ENCODE measurements at regions not wholly inside any gene's neighbourhood (a gene's known extent, or its start where the extent isn't known, plus 50 kb on each side); places are given as distances from the start of the nearest gene placed in this dataset.
A peak's percentile ranks its signal among the peaks of the same experiment; 100 is the strongest.
"Not testable (repeated sequence)": the region's sequence is repeated elsewhere in the genome, so short reads cannot be mapped to it uniquely, and the experiment has no call there.

DNA sequence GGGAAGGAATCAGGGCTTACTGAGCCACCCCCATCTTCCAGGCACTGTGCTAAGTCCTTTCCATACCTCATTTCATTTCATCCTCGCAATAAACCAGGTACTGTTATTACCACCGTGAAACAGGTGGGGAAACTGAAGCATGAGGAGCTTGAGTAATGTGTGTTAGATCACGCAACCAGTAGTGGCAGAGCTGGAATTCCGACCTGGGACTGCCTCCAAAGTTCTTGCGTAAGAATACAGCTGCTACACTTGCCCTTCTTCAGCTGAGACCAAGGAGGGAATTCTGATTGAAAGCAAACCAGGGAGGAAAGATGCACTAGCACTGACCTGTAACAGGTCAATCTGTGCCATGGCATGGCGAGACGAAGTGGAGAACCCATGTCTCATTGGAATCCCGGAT is 113.4 kb upstream of the MSX2 start:
- no peak for DNase-seq

DNA sequence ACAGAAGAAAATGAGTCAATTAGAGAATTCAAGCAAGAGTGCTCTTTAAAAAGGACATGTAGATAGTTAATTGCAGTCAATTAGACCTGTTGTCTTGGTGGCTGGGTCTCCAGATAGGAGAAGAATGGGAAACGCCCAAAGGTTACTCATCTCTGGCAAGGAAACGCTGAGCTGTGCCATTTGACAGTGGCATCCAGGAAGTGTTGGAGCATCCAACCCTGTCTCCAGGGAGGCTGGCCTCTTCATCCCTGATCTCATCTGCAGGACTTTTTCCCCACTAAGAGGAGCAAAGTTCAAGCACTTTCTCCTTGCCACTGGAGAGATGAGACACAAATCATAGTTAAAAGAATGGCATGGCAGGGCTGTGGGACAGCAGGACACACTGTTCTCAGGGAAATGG is 111.7 kb upstream of the MSX2 start:
- peak in 1 of 3 experiments; percentile 40 for DNase-seq

DNA sequence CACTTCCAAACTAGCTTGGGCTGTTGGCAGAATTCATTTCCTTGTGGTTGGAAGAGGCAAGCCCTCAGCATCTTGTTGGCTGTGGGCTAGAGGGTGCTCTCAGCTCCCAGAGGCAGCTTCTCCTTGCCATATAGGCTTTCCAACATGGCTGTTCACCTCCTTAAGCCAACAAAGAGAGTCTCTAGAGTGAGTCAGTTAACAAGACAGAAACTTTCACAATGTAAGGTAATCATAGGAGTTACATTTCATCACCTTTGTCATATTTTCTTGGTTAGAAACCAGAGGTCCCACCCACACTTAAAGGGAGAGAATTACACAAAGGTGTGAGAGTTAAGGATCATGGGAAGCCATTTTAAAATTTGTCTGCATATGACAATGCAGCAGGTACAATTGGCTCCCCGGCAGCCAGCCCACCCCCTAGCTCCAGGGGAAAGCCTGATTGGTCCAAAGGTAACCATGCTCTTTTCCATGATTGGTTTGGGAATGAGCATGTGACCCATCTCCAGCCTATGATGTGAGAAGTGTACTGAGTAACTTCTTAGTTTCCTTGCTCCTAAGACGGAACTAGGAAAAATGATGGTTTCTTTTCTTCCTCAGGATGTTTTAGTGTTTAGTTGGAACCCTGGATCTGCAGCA is 109.8 kb upstream of the MSX2 start:
- DNase-seq: no peak

DNA sequence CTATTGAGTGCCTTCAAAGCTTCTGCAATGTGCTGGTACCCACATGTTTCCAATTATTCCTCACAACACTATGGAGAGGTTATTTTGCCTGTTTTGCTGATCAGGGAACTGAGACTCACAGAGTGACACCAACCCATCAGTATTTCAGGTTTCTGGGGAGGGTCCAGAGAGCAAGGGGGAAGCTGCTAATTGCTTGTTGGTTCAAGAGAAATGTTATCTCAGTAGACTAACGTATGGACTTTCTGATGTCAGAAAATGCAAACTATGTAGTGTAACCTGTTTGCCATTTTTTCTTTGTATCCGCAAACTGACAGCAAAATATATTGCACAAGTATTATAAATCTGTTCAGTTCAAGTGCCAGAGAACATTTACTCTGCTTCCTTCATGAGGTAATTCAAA is 108.3 kb upstream of the MSX2 start:
- no peak for DNase-seq

DNA sequence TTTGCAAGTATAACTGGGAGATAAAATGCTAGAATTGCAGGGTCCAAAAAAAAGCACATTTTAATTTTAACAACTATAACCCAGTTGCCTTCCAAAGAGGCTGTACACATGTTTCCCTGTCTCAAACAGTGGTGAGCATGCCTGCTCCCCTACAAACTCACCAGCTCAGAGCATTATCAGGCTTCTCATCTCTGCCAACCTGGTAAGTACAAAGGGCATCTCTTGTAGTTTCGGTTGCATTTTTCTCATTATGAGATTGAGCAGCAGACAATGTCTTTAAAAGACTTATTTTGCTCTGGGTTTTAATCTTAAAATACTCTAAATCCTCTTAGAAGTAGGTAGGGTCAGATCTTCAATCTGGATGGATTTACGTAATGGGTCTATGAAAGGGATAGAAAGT is 107.1 kb upstream of the MSX2 start:
- DNase-seq: no peak

DNA sequence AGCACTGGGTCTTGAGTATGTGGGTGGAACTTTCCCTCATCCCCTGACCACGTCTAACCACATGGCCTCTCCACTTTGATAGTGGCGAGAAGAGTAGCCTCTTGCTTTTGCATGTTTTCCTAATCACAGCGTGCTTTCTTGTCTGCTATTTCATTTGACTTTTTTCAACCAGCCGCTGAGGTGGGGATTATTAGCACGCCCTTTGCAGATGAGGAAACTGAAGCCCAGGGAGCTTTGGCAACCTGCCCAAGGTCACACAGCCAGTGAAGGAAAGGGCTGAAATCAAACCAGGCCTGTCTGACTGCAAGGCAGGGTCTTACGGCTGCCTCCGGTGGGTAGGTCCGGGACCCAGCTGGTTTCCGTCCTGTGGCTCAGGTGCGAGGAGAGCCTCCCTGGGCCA is 106.5 kb upstream of the MSX2 start:
- no peak for DNase-seq

DNA sequence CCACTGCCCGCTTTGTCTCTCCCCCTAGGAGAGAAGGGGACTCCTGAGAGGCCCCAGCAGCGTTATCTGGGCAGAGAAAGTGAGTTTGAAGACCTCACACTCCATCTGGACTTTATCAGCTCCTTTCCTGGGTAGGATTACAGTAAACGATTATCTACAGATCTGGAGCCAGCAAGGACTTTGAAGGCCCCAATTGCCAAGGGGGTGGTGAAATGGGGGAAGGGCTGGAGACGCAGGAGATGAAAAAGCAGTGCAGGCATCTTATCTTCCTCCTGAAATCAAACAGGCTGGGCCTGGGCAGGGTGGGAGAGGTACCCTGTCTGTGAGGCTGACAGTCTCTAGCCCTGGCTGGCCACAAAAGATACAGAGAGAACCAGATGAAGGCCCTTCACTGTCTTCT is 105.8 kb upstream of the MSX2 start:
- no peak for DNase-seq

DNA sequence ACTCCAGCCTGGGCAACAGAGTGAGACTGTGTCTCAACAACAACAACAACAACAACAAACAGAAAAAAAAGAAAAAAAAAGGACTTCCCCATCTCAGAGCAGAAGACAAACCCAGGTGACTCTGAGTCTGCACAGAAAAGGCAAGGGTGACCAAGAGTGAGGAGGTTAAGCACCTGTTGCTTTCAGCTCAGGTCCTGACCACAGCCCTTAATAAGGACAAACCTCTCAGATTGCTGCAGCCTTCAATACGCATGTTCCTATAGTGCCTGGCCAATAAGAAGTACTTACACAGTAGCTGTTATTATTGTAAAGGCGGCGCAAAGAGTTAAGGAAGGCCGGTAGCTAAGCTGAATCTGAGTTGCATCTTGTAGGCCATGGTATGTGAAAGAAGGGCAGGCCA is 102.3 kb upstream of the MSX2 start:
- DNase-seq: no peak

DNA sequence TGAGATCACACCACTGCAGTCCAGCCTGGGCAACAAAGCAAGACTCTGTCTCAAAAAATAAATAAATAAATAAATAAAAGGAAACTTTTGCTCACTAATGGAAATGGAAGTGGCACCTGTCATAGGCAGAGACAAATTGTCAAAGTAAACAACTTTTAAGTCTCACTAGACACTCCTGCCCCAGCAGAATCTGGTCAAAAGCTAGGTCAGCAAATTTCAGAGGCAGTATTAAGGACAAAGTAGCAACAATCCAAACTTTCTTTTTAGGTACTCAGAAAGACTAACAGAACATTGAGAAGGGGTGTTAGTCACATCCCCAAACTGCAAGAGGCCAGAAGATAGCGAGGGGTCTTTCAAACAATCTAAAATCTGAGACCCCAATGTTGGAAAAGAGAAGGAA is 101.4 kb upstream of the MSX2 start:
- no peak for DNase-seq

DNA sequence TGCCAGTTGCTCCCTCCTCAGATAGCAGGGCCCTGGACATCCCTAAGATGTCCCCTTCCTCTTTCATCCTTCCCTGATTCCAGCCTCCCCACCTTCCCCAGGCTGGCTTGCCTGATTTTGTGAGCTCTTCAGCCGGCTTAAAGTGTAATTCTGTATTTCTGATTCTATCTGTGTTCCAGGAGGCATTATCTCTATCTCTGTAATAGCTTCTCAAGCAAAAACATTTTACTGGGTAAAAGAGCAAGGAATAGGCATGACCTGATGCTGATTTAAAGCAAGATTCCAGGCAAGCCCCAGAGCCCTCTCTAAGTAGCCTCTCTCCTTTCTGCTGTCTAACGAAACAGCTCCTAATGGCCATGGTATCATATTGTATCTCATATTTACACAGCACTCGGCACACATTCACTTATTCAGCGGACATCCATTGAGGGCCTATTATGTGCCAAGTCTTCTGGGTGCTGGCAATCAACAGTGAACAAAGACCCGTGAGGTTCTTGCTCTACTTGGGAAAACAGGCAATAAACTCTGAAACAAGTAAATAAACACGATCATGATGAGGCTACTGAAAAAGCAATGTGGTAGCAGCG is 100.9 kb upstream of the MSX2 start:
- peak in 2 of 3 experiments; percentile 1 to 93 for DNase-seq

DNA sequence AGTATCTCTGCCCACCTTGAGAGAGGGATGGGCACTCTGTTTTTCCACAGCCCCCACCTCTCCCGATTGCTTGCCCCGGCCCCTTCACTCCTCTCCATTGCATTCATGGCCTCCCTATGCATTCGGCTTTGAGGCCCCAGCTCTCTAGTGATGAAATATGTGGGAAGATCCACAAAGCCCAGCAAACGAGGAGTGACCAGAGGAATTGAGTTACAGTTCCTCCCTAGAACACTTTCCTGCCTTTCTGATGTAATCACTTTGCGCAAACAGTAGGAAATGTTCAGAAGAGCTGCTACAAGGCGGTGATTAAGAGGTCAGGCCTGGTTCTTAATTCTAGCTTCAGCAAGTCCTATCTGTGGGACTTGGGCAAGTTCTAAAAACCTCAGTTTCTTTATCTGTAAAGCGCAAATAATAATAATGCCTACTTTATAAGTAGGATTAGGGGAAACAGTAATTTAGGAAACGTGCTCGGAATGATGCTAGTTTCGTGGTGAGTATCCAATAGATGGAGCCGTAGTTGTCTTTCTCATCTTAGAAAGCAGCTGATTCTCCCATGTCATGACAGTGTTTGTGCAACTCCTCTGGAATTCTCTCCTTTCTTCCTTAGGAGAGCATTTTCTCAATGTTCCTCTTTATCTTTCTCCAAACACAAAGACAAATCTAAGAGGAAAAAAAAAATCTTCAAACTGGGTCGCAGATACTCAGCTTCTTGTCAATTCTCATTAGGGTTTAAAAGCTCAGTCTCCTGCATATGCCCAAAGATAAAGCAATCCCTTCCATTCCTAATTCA is 99.5 kb upstream of the MSX2 start:
- peak in 1 of 3 experiments; percentile 22 for DNase-seq

DNA sequence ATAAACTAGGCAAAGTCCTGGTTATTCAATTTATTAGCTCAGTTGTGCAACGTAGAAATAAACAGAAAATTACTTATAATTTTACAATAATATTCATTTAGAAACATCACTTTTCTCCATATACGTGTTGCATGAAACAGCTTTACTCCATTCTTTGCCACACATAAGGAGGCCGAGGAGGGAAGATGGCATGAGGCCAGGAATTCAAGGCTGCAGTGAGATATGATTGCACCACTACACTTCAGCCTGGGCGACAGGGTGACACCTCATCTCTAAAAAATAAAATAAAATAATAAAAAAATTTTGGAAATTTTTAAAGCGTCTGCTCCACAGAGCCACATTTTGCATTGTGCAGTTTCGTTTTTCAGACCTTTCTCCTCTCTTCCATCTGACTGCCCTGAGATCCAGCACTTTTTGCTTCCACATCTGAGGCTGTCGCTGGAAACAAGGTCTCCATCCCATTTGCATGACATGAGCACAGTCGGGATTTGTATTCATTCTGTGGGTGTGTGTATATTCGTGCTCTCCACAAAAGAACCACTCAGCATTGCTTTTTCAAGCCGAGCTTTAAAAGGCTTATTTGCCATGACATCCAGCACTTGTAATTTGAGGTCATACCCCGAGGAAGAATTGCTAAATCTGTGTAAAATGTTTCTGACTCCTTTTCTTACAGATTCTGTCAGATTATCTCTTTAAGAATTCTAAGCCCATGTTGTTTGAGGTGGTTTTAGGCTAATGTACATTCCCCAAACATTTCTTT is 98.6 kb upstream of the MSX2 start:
- DNase-seq: peak in 1 of 3 experiments; percentile 82

DNA sequence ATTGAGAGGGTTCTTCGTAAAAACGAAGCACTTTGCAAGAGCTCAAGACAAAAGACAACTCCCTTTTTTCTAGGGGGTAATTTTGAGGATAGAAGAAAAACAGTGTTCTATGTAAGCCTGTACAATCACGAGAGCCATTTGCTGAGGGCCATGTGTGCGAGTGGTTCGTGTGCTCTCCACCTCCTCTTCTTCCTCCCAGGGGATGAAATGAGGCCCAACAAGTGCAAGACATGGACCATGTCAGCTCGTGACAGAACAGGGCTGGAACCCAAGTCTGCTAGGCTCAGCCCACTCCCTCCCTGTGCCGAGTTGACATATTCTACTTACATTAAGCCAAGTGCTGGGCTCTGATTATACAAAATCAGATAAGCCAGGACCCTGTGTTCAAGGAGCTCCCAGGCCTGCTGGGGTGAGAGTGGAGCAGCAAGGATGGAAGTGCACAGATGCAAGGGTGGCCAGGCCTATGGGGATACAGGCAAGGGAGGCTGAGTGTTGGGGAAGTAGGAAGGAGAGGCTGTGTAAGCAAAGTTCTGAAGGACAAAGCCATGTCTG is 97.9 kb upstream of the MSX2 start:
- peak in 1 of 3 experiments; percentile 37 for DNase-seq

DNA sequence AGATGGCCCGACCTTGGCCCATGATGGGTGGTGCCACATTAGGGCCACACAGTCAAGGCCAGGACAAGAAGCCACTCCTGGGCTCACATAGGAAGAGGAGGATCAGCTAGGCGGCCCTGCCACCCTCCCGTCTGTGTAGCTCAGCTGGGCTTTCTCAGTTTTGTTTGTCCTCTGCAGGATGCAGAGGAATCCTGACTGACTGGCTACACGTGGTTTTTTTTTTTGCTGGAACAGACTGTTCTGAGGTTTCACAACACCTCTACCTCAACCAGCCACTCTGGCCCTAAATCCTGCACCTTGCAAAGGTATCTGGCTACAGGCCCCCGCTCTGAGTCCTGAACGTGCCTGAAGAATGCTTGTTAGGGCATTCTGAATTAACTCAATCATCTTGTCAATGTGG is 88.3 kb upstream of the MSX2 start:
- DNase-seq: no peak

DNA sequence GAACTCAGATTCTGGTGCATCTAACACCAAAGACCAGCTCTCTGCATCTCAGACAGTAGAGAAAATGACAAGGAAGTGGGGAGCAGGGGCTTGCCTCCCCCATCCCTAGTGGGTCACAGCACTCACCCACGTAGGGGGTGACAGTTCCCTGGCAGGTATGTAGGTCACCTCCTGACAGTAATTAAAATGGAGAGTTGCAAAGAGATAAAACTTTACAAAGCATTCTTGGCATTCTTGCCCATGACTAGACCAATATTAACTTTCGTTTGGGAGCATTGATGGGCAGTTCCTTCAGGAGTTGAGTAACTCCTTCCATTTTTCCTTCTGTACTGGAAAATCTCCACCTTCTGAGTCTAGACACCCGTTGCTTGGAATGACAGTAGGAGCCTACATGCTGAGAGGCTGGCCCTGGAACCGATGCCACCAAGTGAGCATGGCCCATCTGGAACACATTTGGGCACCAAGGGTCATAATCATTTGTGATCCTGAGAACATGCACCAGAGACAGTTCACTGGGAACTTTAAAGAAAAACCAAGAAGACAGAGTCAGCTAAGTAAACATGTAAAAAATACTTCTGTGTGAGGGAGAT is 81.5 kb upstream of the MSX2 start:
- no peak for DNase-seq

DNA sequence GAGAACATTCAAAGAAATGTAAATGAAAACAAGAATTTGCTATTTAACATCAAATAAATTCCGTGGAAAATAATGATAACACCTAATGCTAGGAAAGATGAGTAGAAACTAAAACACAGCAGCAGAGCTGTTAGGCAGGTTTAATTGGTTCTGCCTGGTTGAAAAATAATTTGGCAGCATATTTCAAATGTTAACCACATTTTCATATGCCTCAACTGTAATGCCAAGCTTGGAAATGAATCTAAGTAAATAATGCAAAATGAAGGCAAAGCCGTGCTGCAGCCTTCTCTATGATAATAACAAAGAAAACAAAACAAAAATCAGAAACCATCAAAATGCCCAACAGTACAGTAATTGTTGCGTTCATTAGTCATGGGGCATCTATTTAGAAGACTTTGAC is 79.9 kb upstream of the MSX2 start:
- no peak for DNase-seq

DNA sequence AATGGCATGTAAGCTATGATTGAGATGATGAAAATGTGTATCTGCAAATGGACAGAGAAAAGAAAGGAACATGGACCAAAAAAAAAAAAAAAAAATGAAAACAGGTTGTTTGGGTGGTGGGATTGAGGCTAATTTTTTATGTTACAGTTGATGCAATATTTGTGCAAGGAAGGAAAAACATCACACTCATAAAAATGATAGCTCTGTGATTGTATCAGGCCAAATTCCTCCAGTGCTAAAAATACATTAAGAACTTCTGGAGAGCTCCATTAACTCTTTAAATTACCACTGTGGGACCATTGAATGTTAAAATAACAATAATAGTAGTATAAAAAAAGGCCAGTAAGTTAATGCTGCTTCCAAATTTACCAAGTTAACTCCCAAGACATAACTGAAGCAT is 79.5 kb upstream of the MSX2 start:
- no peak for DNase-seq

DNA sequence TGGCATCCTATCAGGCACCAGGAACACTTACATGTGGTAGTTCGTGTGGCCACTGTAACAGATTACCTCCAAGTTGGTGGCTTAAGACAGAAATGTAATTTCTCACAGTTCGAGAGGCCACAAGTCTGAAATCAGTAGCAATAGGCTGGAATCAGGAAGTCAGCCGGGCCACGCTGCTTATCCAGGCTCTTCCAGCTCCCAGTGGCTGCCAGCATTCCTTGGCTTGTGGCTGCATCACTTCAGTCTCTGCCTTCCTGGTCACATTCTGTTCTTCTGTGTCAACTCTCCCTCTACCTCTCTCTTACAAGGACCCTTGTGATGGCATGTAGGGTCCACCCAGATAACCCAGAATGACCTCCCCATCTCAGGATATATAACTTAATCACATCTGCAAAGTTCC is 78.7 kb upstream of the MSX2 start:
- DNase-seq: no peak

DNA sequence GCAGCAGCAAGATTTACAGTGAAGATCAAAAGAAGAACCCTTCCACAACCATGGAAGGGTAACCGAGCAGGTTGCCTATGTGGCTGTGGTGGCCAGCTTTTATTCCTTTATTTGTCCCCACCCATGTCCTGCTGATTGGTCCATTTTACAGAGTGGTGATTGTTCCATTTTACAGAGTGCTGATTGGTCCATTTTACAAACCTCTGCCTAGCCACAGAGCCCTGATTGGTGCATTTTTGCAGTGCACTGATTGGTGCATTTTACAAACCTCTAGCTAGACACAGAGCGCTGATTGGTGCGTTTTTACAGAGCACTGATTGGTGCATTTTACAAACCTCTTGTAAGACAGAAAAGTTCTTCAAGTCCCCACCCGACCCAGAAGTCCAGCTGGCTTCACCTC is 75.8 kb upstream of the MSX2 start:
- not testable (repeated sequence) for DNase-seq

DNA sequence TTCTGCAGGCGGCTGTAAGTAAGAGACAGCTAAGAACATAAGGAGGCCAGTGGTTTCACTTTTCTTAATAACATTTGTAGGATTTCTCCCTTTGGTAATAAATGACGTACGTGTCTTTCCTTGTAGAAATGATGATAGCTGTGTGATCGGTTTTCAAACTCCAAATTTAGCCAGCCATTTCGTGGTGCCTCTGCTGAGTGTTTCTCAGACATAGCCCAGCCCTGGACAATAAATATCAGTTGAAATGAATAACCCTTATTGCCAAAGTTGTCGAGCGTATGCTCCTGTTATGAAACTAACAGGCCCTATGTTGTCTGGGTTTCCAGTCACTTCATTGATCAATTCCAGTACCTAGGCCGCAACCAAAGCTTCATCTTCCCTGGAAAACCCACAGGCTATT is 75.0 kb upstream of the MSX2 start:
- no peak for DNase-seq

DNA sequence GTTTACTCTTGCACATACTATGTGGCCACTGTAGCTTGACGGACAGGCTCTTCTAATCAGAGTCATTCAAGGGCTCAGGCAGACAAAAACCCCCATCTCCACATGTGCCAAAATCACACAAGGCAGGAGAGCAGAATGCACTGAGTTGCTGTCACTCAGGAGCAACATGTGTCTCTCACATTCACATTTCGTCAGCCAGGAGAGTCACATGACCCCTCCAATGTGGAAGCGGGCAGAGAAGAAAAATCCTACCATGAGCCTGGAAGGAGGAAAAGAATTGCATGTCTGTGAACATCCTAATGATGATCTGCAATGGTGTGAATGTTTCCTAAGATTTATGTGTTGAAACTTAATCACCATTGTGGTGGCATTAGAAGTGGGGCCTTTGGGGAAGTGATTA is 69.9 kb upstream of the MSX2 start:
- no peak for DNase-seq

DNA sequence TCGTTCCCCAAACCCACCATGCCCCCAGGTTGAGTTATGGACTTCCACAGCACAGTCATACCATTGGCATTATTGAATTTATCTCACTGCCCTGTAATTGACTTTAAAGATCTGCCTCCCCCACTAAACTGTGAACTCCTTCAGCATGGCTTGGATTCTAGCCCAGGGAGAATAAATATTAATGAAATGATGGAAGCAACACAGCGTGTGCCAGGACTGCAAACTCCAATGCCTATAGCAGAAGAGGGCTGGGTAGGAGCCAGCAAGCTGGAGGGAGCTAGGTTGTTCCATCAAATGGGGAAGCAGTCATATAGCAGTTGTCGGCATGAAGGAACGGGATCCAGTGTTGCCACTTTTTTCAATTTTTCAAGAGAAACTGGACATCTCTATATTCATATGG is 69.0 kb upstream of the MSX2 start:
- DNase-seq: no peak
